GM21619 (cell line): ENCODE measurements at regions not wholly inside any gene's neighbourhood (a gene's known extent, or its start where the extent isn't known, plus 50 kb on each side); places are given as distances from the start of the nearest gene placed in this dataset.
A peak's percentile ranks its signal among the peaks of the same experiment; 100 is the strongest.

Source experiments
- ATAC-seq: cut with Tn5 transposase; IDR thresholded peaks from one replicate; pipeline ENCODE4 v1.9.1; 2021; ENCODE audit not compliant: unreplicated experiment

DNA sequence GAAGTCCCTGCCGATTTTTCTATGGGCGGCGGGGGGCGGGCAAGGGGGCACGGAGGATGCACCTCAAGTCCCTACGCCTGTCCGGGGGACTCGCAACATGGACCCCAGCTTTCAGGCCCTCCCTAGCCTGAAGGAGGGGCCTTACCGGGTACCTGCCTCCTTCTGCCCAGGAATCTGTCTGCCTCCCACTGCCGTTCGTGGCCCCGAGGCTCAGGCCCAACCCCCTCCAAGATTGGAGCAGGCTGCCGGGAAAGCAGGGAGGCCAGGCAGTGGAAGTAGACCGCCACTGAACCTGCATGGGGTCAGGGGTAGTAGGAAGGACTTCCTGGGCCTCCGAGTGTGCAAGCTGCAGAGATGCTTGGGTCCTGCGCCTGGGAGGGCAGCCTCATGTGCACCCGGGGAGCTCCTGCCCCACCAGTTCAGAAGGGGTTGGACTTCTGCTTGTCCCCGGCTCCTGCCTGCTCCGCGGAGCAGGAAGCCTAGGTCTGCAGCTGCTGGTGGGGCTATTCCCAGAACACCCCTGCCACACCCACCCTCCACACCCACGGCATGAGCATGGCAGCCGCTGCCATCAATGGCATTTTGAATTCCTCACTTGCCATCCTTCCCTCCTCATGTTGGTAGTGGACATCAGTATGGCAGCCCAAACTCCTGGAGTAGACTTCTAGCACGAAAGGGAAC lies 1312.7 kb upstream of the ACO1 start:
- ATAC-seq, result no peak

DNA sequence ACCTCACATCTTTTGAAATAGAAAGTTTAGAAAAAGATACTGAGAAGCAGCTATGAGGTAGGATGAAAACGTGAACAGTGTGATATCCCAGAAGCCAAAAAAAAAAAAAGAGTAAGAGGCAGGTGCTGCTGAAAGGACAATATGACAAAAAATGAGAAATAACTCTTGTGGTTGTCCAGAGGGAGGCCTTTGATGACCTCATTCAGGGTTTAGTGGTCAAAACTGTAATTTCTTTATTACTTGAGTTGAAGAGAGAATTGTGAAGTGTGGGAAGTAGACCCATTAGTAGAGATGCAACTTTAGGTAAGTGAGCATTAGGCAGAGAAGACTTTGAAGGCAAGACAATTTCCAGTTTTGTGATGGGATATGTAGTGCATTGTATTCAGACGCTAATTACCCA lies 1306.3 kb upstream of the ACO1 start:
- peak; percentile 60 for ATAC-seq

DNA sequence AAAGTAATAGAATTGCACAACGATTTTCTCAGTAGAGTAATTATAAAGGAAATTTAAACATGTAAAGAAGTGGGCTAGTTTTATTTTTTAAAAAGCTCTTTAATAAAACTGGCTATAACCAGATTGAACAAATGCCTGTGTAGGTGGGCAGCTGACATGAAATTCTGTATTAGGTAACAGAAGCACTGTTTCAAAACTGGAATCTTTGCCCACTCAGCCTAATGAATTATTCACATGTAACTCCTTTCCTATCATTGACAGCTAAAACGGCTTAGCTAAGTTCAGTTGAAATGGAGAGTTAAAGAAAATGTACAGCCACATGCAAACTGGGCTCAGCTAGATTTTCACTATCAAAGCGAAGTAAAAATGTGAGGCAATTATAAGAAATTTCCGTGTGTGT lies 1300.1 kb upstream of the ACO1 start:
- no peak for ATAC-seq

DNA sequence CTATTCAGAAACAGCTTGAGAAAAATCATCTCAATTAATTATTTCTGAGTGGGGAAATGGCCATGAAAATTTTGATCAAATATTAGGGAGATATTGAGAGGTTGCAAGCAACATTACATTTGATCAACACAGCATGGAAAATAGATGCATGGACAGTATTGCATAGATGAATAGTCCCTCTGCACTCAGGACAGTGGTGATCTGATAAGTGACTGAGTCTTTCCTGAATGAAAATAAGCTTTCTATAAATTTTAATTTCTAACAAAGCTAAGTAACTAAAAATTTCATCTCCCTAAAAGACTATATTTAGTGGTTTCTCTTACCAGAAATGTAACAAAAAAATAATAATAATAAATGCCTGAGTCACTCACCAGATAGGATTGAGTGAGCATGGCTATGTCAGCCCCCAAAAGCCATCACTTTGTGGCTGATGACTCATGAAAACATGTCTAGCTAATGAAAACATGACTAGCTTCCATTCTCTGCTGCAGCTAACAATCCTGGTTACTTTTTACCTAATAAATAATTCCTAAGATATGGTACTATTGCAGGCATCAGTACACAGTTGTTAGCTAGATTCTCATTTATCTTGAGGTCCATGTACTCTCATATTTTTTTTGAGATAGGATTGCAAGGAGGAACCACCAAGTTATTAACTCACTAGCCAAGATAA lies 1294.8 kb upstream of the ACO1 start:
- ATAC-seq, result no peak

DNA sequence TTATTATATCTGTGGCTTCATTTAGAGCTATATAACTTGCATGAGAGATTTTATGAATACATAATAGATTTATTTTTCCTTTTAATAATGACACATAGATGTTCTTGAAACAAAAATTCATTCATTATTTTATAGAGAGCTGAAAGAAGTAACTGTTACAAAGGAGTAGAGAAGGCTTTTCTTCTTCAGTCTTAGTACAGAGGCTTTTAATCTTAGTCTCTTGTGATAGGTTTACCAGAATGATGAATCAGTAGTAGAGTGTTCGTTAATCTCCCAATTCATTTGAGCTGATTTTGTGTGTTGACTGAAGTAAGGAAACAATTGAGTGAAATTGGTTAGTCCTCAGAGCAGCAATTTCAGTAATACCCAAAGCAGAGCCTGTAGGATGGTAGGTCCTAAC lies 1284.1 kb upstream of the ACO1 start:
- ATAC-seq, result no peak

DNA sequence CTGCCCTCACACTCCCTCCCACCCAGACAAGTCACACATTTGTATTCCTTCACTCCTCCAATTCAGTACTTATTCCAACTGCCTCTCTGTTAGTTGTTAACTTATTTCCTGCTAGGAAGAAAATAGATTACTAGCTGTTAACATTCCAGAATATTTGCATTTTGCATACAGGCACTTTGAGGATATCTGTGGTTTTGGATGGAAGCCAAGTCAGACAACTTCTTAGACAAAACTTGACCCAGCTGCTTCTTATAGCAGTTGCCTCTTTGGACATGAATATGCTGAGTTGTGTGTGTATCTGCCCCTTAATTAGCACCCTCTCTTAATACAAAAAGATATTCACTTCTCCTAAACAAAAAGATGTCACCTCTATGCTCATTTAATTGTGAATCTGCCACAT lies 1280.6 kb upstream of the ACO1 start:
- ATAC-seq, result no peak

DNA sequence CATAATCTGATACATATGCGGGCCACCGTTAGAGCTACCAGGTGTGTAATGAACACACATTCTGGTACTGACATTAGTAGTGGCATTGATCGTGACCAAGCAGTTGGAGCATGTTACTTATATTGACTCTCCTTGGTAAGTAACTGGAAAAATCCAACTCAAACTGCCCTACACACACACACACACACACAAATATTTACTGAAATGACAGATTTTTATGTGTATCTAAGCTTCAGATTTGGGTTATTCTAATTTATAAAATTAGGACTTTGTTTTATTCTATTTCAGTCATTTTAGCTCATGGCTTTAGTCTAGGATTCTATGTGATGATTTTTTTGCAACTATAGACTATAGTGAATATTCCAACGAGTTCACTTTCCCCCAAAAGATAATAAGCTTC lies 1280.2 kb upstream of the ACO1 start:
- no peak for ATAC-seq

DNA sequence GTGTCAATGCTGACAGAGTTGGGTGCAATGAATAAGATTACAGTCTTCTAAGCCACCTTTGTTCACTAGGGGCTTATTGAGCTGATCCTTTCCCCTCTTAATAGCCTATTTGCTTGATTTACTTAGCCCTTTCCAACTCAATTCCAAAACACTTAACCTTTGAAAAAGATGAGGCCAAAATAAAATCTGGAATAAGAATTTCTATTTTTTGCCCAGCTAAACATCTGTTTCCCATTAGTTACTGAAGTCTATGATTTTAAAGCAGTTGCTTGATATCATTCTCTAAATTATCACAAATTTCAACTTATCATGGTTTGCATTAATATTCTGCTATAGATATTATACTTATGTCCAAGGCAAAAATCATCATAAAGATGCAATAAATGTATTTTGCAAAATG lies 1272.0 kb upstream of the ACO1 start:
- no peak for ATAC-seq

DNA sequence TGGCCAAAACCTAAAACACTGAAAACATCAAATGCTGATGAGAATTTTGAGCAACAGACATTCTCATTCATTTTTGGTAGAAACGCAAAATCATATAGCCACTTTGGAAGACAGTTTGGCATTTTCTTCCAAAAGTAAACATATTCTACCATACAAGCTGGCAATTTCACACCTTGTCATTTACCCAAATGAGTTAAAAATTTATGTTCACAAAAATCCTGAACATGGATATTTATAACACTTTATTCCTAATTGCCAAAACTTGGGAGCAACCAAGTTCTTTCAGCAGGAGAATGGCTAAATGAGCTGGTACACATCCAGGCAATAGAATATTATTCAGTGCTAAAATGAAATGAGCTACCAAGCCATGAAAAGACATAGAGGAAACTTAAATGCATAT lies 1270.1 kb upstream of the ACO1 start:
- no peak for ATAC-seq

DNA sequence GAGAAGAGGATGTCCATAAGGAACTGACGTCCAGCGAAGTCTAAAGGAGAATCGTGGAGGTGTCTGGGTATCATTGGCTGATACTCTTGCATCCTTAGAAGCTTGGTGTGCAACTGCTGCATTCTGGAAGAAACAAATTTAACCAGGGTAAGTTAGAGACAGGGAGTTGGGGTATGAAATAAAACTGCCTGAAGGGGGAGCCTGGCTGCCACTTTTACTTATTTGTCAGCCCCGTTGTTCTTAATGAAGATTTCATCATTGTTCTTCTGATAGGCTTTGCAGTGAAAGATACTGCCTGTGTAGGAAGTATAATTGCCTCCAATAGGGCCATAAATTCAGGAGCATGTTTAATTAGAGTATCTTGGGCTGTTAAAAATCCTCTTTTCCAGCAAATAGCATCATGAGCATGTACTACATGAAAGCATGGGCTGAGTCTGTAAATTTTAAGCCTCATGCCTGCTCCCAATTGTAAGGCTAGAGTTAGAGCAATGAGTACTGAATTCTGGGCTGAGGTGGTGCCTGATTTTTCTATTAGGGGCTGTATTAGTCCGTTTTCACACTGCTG lies 1264.5 kb upstream of the ACO1 start:
- peak; percentile 95 for ATAC-seq

DNA sequence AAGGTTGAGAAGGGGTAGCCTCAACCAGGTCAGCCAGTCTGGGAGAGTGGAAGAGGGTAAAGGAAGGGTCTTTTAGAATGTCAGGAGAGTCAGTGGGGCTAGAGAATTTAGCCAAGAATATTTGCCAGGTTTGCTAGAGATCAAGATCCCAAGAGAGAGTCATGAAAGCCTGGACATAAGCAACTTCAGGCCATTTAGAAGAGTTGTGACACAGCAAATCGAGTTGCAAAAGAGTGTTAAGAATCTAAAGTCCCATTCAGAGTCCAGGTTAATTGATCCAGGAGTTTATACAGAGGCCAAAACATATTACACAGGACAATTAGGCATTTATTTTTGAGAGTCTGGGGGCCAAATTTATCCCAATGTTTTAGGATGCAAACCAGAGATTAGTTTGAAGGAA lies 1260.1 kb upstream of the ACO1 start:
- ATAC-seq, result no peak

DNA sequence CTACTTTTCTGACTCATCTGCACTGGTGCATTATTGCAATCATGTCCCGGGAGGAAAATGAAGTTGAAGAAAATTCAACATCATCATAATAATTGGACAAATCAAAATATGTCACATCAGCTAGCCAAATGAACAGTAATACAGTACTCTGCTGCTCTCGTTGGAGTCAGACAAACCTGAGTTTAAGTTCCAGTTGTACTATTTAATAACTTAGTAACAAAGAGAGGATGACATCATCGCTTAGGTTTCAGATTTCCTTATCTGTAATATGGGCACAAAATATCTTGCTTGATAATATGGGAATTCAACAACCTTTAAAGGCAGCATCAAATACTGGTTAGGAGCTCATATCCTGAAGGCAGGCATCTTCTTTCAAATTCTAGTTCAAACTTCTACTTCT lies 1248.9 kb upstream of the ACO1 start:
- no peak for ATAC-seq

DNA sequence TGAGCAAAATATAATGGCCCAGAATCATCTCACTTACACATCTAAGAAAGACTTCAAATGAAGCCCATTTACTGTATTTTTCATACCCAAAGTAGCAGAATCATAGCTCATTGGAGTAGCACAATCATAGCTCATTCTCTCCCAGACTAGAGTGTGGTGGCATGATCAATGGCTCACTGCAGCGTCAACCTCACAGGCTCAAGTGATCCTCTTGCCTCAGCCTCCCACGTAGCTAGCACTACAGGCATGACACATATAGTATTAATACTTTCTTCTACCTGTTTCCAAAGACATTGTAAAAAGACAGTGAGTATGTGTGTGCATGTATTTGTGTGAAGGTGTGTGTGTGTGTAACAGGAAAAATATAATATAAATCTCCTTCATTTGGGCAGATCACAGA lies 1247.9 kb upstream of the ACO1 start:
- ATAC-seq, result no peak

DNA sequence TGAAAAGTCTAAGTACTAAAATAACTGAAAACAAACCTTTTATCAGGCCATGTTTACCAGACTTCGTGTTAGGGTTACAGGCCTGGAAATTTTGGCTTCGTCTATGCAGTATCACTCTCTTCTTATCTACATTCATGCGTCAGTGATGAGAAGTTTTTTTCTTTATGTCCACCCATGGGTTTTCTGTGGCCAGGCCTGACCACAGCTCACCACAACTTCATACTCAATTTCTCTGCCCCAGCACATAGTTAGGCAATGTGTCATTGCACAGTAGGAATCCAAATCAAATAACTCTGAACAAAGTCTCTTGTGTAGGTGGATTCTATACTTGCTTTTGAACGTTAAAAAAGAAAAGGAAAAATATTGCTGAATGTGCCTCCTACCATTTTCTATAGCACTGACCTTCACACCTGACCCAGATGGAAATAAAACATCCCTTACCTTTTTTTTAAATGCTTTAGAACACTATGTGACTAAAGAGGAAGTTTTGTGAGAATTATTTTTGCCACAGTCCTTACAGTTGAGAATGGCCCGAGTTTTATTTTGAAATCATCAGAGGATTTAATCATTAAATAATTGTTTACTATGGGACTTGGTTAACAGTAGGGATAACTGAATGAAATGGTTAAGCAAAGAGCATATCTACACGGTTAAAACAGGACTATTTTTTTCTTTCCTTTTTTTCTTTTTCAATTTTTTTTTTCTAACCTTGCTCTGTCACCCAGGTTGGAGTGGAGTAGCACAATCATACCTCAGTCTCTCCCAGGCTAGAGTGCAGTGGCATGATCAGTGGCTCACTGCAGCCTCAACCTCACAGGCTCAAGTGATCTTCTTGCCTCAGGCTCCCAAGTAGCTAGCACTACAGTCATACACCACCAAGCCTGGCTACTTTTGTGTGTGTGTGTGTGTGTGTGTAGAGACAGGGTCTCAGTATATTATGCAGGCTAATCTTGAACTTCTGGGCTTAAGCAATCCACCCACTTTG lies 1247.0 kb upstream of the ACO1 start:
- ATAC-seq, result no peak

DNA sequence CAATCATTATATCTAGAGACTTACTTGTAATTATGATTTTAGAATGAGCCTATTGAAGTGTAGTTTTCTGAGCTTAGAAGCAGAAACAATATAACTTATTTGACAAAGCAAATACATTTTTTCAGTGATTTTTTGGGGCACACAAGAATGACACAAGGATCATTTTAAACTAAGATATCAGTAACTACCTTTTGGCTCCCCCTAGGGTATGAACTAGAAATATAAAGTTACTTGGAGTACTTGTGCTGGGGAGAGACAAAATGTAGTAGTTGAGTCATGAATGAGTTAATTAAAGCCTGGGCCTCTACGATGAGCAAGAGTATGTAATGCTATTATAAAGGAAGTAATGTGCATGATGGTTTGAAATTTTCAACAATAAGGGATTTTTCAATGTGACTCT lies 1244.1 kb upstream of the ACO1 start:
- peak; percentile 59 for ATAC-seq

DNA sequence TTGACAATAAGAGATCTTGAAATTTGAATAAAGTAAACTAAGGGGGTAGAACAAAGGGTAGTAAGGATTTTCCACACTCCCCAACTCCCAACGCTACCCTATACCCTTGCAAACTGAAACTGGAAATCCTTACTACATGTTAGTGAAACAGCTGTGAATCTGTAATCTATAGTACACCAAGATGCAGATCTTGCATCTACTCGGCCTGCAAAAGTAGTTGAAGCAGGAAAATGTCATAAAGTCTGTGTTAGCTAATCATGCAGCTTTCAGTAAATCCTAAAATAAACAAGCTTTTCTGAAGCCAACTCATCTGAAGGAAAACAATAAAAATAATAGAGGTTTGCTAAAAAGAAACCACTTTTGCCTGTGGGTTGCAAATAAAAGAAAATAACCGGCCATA lies 1242.0 kb upstream of the ACO1 start:
- no peak for ATAC-seq

DNA sequence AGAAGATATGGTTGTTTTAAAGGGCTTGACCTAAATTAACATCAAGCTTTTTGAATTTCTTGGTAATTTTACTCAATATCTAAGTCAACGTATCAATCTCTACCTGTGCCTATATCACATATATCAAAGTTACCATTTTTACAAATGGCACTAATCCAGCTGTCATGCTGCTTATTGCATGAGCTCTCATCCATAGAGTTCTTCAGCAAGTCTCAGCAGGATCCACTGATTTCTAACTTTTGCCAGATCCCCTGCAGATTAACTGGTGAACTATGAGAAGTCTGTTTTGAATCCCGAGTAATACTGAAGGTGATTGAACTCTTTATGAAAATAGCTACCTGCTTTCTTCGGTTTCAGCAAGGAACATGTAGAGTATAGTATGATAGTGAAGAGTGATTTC lies 1239.8 kb upstream of the ACO1 start:
- ATAC-seq, result no peak

DNA sequence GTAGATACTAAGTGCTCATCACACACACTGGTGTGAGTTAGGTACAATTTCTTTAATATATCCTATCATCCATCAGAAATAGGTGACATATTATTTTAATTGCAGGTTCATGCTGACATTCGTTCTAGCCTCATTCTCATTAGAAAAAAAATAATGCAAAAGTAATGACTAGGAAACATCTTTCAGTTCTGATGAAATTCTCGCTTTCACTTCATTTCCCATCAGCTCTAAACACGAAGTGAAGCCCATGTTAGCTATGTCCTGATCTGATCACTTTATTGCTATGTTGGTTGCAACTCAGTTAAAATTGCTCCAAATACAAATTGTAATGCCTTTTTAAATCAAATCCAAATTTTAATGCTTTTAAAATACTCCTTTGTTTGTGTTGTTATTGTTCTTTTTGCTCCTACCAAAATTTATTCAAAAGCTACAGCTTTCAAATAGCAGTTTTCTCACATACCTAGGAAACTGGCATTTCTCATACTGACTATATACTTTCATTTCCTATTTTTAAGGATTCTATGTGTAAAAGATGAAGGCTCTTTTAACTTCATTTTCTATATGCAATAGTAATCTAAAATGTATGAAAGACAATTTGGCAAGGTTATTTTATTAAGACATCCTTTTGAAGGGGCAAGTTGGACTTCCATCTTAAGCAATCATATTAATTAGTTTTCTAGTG lies 1237.8 kb upstream of the ACO1 start:
- peak; percentile 95 for ATAC-seq

DNA sequence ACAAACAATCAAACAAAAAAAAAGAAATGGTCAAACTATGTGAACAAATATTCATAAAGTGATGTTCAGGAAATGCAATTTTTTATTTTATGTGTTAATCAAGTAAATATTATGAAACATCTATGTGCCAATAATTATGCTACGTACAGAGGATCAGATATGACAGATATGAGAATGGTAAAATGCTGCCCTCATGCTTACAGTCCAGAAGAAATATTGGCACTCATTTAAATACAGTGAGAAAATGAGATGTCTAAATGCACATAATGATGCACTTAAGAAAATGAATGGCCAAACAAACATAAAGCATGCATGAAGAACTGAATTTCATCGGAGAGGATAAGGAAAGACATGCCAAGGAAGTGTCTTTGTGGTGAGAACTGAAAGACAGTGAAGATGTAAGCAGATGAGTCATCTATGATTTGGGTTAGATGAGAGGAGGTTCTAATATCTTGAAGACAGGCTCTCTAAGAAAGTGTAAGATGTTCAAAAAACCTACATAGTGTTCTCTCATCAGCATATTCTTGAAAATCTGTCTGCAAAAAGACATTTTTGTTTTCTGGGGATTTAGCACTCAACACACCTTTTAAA lies 1231.1 kb upstream of the ACO1 start:
- peak; percentile 96 for ATAC-seq

DNA sequence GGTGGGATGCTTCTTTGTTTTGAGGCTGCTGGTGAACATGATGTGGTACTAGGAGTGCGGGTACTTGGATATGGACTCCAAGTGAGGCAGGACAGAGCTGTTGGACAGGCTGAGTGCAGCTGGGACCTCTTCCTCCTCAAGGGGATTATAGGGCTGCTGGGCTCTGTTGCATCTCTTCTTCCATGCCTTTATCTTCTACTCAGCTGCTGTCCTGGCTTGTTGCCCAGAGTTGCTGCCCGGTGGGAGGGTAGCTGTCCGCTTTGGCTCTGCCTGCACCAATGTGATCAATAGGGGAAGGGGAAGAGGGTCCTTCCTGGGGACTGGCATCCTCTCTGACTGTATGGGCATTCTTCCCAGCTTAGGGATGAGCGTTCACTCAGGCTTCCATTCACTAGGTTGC lies 1217.9 kb upstream of the ACO1 start:
- ATAC-seq, result no peak

DNA sequence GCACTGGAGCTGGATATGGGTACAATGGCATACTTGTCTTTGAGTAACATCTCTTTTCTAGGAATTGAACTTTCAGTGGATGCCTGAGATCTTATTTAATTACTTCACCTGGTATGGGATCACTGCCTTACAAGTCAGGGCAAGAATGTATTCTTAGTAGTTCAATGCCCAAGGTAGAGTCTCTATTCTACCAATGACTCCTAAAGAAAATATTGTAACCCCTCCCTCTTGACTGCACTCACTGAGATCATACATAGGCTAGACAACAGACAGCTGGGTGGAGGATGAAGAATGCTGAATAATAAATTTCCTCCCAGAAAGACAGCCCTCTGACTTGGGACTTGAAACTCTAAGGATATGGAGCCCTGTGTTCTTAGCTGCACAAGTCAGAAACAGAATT lies 1216.3 kb upstream of the ACO1 start:
- ATAC-seq, result no peak
